ENCODE measurements at regions not wholly inside any gene's neighbourhood (a gene's known extent, or its start where the extent isn't known, plus 50 kb on each side); places are given as distances from the start of the nearest gene placed in this dataset.
"Not testable (repeated sequence)": the region's sequence is repeated elsewhere in the genome, so short reads cannot be mapped to it uniquely, and the experiment has no call there.

- no peak for ATAC-seq
- Histone ChIP-seq H3K4me1 (ENCODE audit: control insufficient read depth, insufficient read depth, low read length) (no peaks in the 10 kb centered on the region), H3K4me3 (ENCODE audit: low read length) (no peak overlapping the region), H3K27ac (ENCODE audit: low read length) (no peak overlapping the region), H3K9me3 (ENCODE audit: control insufficient read depth, insufficient read depth, low read length) (no peaks in the 10 kb centered on the region), H3K27me3 (ENCODE audit: control insufficient read depth, insufficient read depth, low read length) (no peaks in the 10 kb centered on the region), H3K36me3 (ENCODE audit: control insufficient read depth, insufficient read depth, low read length) (no peaks in the 10 kb centered on the region)
- Mint-ChIP-seq H3K36me3 (no peaks in the 10 kb centered on the region), H3K27ac (no peak overlapping the region), H3K4me1 (no peaks in the 10 kb centered on the region), H3K27me3 (ENCODE audit: low read depth in 2 of 2) (peaks cover 16 to 40% of the 10 kb centered on the region in 2 donors), H3K9me3 (no peaks in the 10 kb centered on the region), H3K4me3 (no peak overlapping the region)
- no peak for DNase-seq
- no peak for TF ChIP-seq CTCF (IDR thresholded peaks at IDR 0.05)
- intact Hi-C loops (cut with micrococcal nuclease) = no loop called here
These were observed 440.6 kb upstream of the DYNLRB2 start for GRCh38 chr16:80100186-80100585.

- no peak for ATAC-seq
- H3K27me3 Mint-ChIP-seq (ENCODE audit: low read depth in 2 of 2) = peaks cover 9 to 26% of the 10 kb centered on the region in 2 donors
- Histone ChIP-seq H3K36me3 (ENCODE audit: control insufficient read depth, insufficient read depth, low read length) (no peaks in the 10 kb centered on the region), H3K27ac (ENCODE audit: low read length) (no peak overlapping the region), H3K27me3 (ENCODE audit: control insufficient read depth, insufficient read depth, low read length) (no peaks in the 10 kb centered on the region), H3K4me1 (ENCODE audit: control insufficient read depth, insufficient read depth, low read length) (no peaks in the 10 kb centered on the region), H3K9me3 (ENCODE audit: control insufficient read depth, insufficient read depth, low read length) (no peaks in the 10 kb centered on the region), H3K4me3 (ENCODE audit: low read length) (no peak overlapping the region)
- H3K36me3 Mint-ChIP-seq = no peaks in the 10 kb centered on the region
- H3K27ac Mint-ChIP-seq = no peak overlapping the region
- no peak for DNase-seq
- H3K4me1 Mint-ChIP-seq = no peaks in the 10 kb centered on the region
- TF ChIP-seq CTCF (IDR thresholded peaks at IDR 0.05) = no peak
- intact Hi-C loops (cut with micrococcal nuclease) = no loop called here
- no peak overlapping the region for H3K4me3 Mint-ChIP-seq
- 50% methylated on average over 1 of the region's 1 CpG for WGBS (ENCODE audit: insufficient coverage)
- H3K9me3 Mint-ChIP-seq = no peaks in the 10 kb centered on the region
These were observed 443.7 kb upstream of the DYNLRB2 start for GRCh38 chr16:80097098-80097497.

- no peak overlapping the region for H3K4me3 Mint-ChIP-seq
- H3K4me1 ChIP-seq (ENCODE audit: control insufficient read depth, insufficient read depth, low read length) = no peaks in the 10 kb centered on the region
- no peak for DNase-seq
- H3K4me1 Mint-ChIP-seq = no peaks in the 10 kb centered on the region
- intact Hi-C loops (cut with micrococcal nuclease) = no loop called here
- H3K27me3 Mint-ChIP-seq (ENCODE audit: low read depth in 2 of 2) = peaks cover 11 to 15% of the 10 kb centered on the region in 2 donors
- H3K27ac ChIP-seq (ENCODE audit: low read length) = no peak overlapping the region
- TF ChIP-seq CTCF (IDR thresholded peaks at IDR 0.05) = no peak
- H3K36me3 ChIP-seq (ENCODE audit: control insufficient read depth, insufficient read depth, low read length) = no peaks in the 10 kb centered on the region
- 91% methylated on average over 4 of the region's 4 CpGs for WGBS (ENCODE audit: insufficient coverage)
- H3K4me3 ChIP-seq (ENCODE audit: low read length) = no peak overlapping the region
- H3K9me3 Mint-ChIP-seq = no peaks in the 10 kb centered on the region
- H3K27me3 ChIP-seq (ENCODE audit: control insufficient read depth, insufficient read depth, low read length) = no peaks in the 10 kb centered on the region
- no peaks in the 10 kb centered on the region for H3K9me3 ChIP-seq (ENCODE audit: control insufficient read depth, insufficient read depth, low read length)
- no peak for ATAC-seq
- H3K27ac Mint-ChIP-seq = no peak overlapping the region
- H3K36me3 Mint-ChIP-seq = no peaks in the 10 kb centered on the region
These were observed 448.1 kb upstream of the DYNLRB2 start for GRCh38 chr16:80092681-80093080.

GRCh38 chr16:80091453-80091852, 449.3 kb upstream of the DYNLRB2 start:
- H3K27me3 Mint-ChIP-seq (ENCODE audit: low read depth in 2 of 2); H3K9me3 ChIP-seq (ENCODE audit: control insufficient read depth, insufficient read depth, low read length); H3K27ac ChIP-seq (ENCODE audit: low read length); DNase-seq; H3K4me1 Mint-ChIP-seq; H3K4me3 Mint-ChIP-seq; H3K4me3 ChIP-seq (ENCODE audit: low read length); H3K9me3 Mint-ChIP-seq; H3K36me3 Mint-ChIP-seq; H3K27ac Mint-ChIP-seq; ATAC-seq; intact Hi-C loops (cut with micrococcal nuclease); H3K4me1 ChIP-seq (ENCODE audit: control insufficient read depth, insufficient read depth, low read length); H3K27me3 ChIP-seq (ENCODE audit: control insufficient read depth, insufficient read depth, low read length); H3K36me3 ChIP-seq (ENCODE audit: control insufficient read depth, insufficient read depth, low read length): not testable (repeated sequence)
- WGBS (ENCODE audit: insufficient coverage) = 48% methylated on average over 3 of the region's 4 CpGs
